ENCODE measurements at regions not wholly inside any gene's neighbourhood (a gene's known extent, or its start where the extent isn't known, plus 50 kb on each side); places are given as distances from the start of the nearest gene placed in this dataset.

DNA sequence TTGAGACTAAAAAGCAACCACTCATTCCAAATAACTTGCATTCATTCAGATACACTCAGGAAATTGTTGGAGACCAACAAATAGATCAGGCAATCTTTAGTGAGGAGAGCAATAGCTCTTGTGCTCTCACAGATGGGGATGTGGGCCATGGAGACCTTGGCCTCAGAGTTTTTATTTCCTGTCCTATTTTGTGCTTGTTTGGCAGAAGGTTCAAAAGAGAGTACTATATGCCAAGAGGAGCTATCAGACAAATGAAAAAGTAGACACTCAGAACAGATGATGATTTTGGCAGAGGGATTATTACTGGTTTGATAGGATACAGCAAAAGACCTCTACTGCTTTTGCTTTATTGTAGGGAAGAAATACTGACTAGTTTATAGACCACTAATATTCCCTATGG lies 230.2 kb downstream of the KCNE4 start:
- DNase-seq: no peak
- Histone ChIP-seq H3K27me3 (no peaks in the 10 kb centered on the region), H3K36me3 (no peaks in the 10 kb centered on the region), H3K27ac (no peak overlapping the region), H3K9me3 (no peaks in the 10 kb centered on the region), H3K4me3 (no peak overlapping the region), H3K4me1 (no peaks in the 10 kb centered on the region)
- TF ChIP-seq POLR2A (IDR thresholded peaks at IDR 0.05): no peak
- no peak for TF ChIP-seq CTCF (IDR thresholded peaks at IDR 0.05)

DNA sequence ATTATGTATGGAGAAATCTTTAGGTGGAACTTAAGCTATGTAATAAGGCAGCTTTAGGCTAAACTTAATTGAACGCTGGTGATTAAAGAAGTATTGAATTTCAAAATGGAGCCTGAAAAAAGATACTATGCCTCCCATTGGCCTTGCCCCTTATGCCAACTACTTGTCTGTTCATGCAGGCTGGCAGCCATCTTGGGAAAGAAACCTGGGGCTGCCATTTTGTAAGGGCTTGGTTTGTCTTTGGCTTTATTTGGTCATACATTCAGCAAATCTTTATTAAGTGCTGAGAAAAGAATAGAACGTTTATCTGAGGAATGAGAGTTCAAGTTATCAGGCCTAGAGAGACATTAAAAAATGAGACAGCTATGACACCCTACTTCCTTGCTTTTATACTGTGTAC lies 231.3 kb downstream of the KCNE4 start:
- H3K4me1 ChIP-seq: no peaks in the 10 kb centered on the region
- H3K27ac ChIP-seq: no peak overlapping the region
- TF ChIP-seq POLR2A (IDR thresholded peaks at IDR 0.05) (no peak), CTCF (IDR thresholded peaks at IDR 0.05) (no peak)
- DNase-seq: no peak
- H3K36me3 ChIP-seq: no peaks in the 10 kb centered on the region
- no peaks in the 10 kb centered on the region for H3K9me3 ChIP-seq
- H3K4me3 ChIP-seq: no peak overlapping the region
- no peaks in the 10 kb centered on the region for H3K27me3 ChIP-seq

GRCh38 chr2:223283771-223284170 lies 231.8 kb downstream of the KCNE4 start:
- Histone ChIP-seq H3K36me3 (no peaks in the 10 kb centered on the region), H3K4me3 (no peak overlapping the region), H3K27me3 (no peaks in the 10 kb centered on the region), H3K27ac (no peak overlapping the region), H3K9me3 (no peaks in the 10 kb centered on the region), H3K4me1 (no peaks in the 10 kb centered on the region)
- TF ChIP-seq POLR2A (IDR thresholded peaks at IDR 0.05) (no peak), CTCF (IDR thresholded peaks at IDR 0.05) (no peak)
- no peak for DNase-seq

- H3K4me1 ChIP-seq: no peaks in the 10 kb centered on the region
- H3K36me3 ChIP-seq: no peaks in the 10 kb centered on the region
- DNase-seq: no peak
- no peaks in the 10 kb centered on the region for H3K9me3 ChIP-seq
- H3K4me3 ChIP-seq: no peak overlapping the region
- no peak for TF ChIP-seq POLR2A (IDR thresholded peaks at IDR 0.05)
- TF ChIP-seq CTCF (IDR thresholded peaks at IDR 0.05): no peak
- no peaks in the 10 kb centered on the region for H3K27me3 ChIP-seq
- no peak overlapping the region for H3K27ac ChIP-seq
Measured at GRCh38 chr2:223285370-223286265, 233.6 kb downstream of the KCNE4 start.

GRCh38 chr2:223294756-223295155 lies 242.8 kb downstream of the KCNE4 start:
- Histone ChIP-seq H3K9me3 (no peaks in the 10 kb centered on the region), H3K27me3 (no peaks in the 10 kb centered on the region), H3K4me1 (no peaks in the 10 kb centered on the region), H3K27ac (no peak overlapping the region), H3K4me3 (no peak overlapping the region), H3K36me3 (no peaks in the 10 kb centered on the region)
- TF ChIP-seq CTCF (IDR thresholded peaks at IDR 0.05) (no peak), POLR2A (IDR thresholded peaks at IDR 0.05) (no peak)
- no peak for DNase-seq
